B cell (primary cell): ENCODE measurements at regions not wholly inside any gene's neighbourhood (a gene's known extent, or its start where the extent isn't known, plus 50 kb on each side); places are given as distances from the start of the nearest gene placed in this dataset.

Experiments
- ATAC-seq: fragments of 200-7000 bp; cut with Tn5 transposase; one replicate; pipeline ENCODE4 v1.10.0; 2021; ENCODE audit warnings: low read depth, mild to moderate bottlenecking, moderate number of reproducible peaks, moderate library complexity
- CTCF ChIA-PET: fragments of 350-600 bp; sonication (Branson Sonifier 250); formaldehyde crosslinking; loops from one replicate; lab custom pipeline; 2021; ENCODE audit warnings: antibody characterized with exemption, inconsistent platforms; lab: Charles Lee
- POLR2A ChIA-PET: fragments of 350-600 bp; sonication (Branson Sonifier 250); formaldehyde crosslinking; loops from one replicate; lab custom pipeline; 2021; ENCODE audit warnings: antibody characterized with exemption; lab: Charles Lee
- DNase-seq: peaks from one replicate; pipeline ENCODE4 v3.0.0; 2013
- H2AFZ ChIP-seq: 2 replicates; pipeline ENCODE4 v1.6.1; 2012; ENCODE audit warnings: mild to moderate bottlenecking, low read depth, low read length; ENCODE audit not compliant: insufficient read depth, poor library complexity, severe bottlenecking
- H3K27ac ChIP-seq, 2 donors: 1 replicate in 1 of 2; 2 replicates in 1 of 2; pipeline ENCODE4 v1.5.1; 2012 to 2013; ENCODE audit warnings: low read length in 2 of 2, mild to moderate bottlenecking in 2 of 2, moderate library complexity in 1 of 2
- H3K27me3 ChIP-seq, 4 experiments: fragments of 200-600 bp in 1 of 4; sonication (generic) in 1 of 4; replicated peaks in 1 of 4; 1 replicate in 2 of 4; 2 replicates in 2 of 4; pipeline versions ENCODE4 v1.6.1 to v1.7.0; 2013 to 2016; ENCODE audit warnings: low read length in 3 of 4, mild to moderate bottlenecking in 2 of 4, mixed read lengths in 1 of 4, moderate library complexity in 1 of 4; ENCODE audit not compliant: insufficient read depth in 4 of 4, control insufficient read depth in 3 of 4; ENCODE audit errors: control extremely low read depth in 1 of 4
- H3K36me3 ChIP-seq, 2 experiments: replicated peaks in 1 of 2; 1 replicate in 1 of 2; 2 replicates in 1 of 2; pipeline versions ENCODE4 v1.6.1 to v1.7.1; 2013; ENCODE audit warnings: low read length in 1 of 2; ENCODE audit not compliant: insufficient read depth in 2 of 2, control insufficient read depth in 1 of 2; ENCODE audit errors: control extremely low read depth in 1 of 2, extremely low read depth in 1 of 2
- H3K4me1 ChIP-seq, 2 donors: fragments of 200-600 bp in 1 of 2; sonication (generic) in 1 of 2; 1 replicate in 1 of 2; 2 replicates in 1 of 2; pipeline versions ENCODE4 v1.5.1 to v1.6.1; 2013 to 2017; ENCODE audit warnings: low read length in 2 of 2; ENCODE audit not compliant: control insufficient read depth in 2 of 2, insufficient read depth in 2 of 2
- H3K4me2 ChIP-seq: replicated peaks from 2 replicates; pipeline ENCODE3; 2012; ENCODE audit warnings: mild to moderate bottlenecking, low read depth, low read length; ENCODE audit not compliant: poor library complexity, severe bottlenecking
- H3K4me3 ChIP-seq, 5 experiments: fragments of 200-600 bp in 1 of 5; sonication (generic) in 1 of 5; 1 replicate in 3 of 5; 2 replicates in 2 of 5; pipeline versions ENCODE4 v1.5.1 to v1.7.0; 2011 to 2016; ENCODE audit warnings: low read length in 4 of 5, mild to moderate bottlenecking in 4 of 5, low read depth in 2 of 5, control low read depth in 1 of 5, moderate library complexity in 1 of 5; ENCODE audit not compliant: insufficient read depth in 1 of 5; ENCODE audit errors: control extremely low read depth in 1 of 5, extremely low read depth in 1 of 5
- H3K79me2 ChIP-seq: fragments of 200-600 bp; sonication (generic); one replicate; pipeline ENCODE4 v1.6.0; 2016; ENCODE audit warnings: low read length; ENCODE audit not compliant: control insufficient read depth, insufficient read depth
- H3K9ac ChIP-seq: fragments of 200-600 bp; sonication (generic); 2 replicates; pipeline ENCODE4 v1.6.1; 2017; ENCODE audit warnings: mild to moderate bottlenecking, low read length, moderate library complexity
- H3K9me3 ChIP-seq, 3 donors: one replicate each; pipeline versions ENCODE4 v1.6.1 to v1.7.1; 2013; ENCODE audit warnings: low read length in 2 of 3; ENCODE audit not compliant: control insufficient read depth in 2 of 3, insufficient read depth in 1 of 3; ENCODE audit errors: control extremely low read depth in 1 of 3
- H4K20me1 ChIP-seq: 2 replicates; pipeline ENCODE4 v1.6.0; 2012; ENCODE audit warnings: mild to moderate bottlenecking, low read length; ENCODE audit not compliant: insufficient read depth, control insufficient read depth, poor library complexity, severe bottlenecking
- H3K27ac Mint-ChIP-seq: one replicate; pipeline ENCODE4 v1.8.0; 2021; ENCODE audit warnings: mixed read lengths
- H3K27me3 Mint-ChIP-seq: one replicate; pipeline ENCODE4 v1.8.0; 2021; ENCODE audit warnings: mixed read lengths
- H3K4me1 Mint-ChIP-seq: one replicate; pipeline ENCODE4 v1.8.0; 2021; ENCODE audit warnings: mixed read lengths
- H3K4me3 Mint-ChIP-seq: one replicate; pipeline ENCODE4 v1.8.0; 2021; ENCODE audit warnings: mixed read lengths
- H3K9me3 Mint-ChIP-seq: one replicate; pipeline ENCODE4 v1.8.0; 2022; ENCODE audit warnings: mixed read lengths; ENCODE audit not compliant: insufficient read depth
- CTCF ChIP-seq: fragments of 200-600 bp; IDR thresholded peaks from one replicate; pipeline ENCODE4 v1.8.0; 2022; ENCODE audit warnings: antibody characterized with exemption, mild to moderate bottlenecking
- EZH2 ChIP-seq: IDR thresholded peaks from 2 replicates; pipeline ENCODE4 v1.6.1; 2012; ENCODE audit warnings: borderline replicate concordance, low read depth, mild to moderate bottlenecking, moderate library complexity, low read length; ENCODE audit not compliant: insufficient read depth, poor library complexity, severe bottlenecking
- WGBS: methylation state at CpG from one replicate; pipeline ENCODE4 v1.1.5; 2013; ENCODE audit warnings: missing lambda C conversion rate; ENCODE audit not compliant: insufficient coverage; 5-methylcytosine and 5-hydroxymethylcytosine counted together
- intact Hi-C: fragments of 100-400 bp; cut with micrococcal nuclease; formaldehyde crosslinking; loops from one replicate; pipeline ENCODE4 v1.10.0; 2022

DNA sequence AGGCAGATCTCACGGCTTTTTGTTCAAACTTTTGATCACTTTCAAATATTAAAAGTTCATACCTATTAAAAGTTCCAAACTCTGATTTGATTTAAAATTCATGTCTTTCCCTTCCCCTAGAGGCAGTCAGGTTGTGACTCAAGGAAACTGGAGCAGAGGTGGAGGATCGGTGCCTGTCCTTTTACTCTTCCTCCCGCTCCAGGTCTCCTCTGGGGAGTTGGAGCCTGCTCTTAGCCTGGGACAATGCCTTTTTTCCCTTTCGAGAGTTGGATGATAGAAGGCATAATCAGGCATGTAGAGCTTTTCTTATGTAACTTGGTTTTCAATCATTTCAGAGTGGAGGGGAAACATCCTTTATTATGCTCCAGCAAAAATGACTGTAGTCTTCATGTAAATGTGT lies 1706.1 kb upstream of the CELF4 start:
- H3K9ac ChIP-seq: no peak overlapping the region
- ATAC-seq (no peak), DNase-seq (no peak)
- WGBS: no CpG with 5 or more reads among the region's 4 CpGs
- H3K4me2 ChIP-seq: no peak overlapping the region
- H3K27me3 ChIP-seq: no peaks in the 10 kb centered on the region
- Mint-ChIP-seq H3K4me3 (no peak overlapping the region), H3K27me3 (no peaks in the 10 kb centered on the region), H3K27ac (no peak overlapping the region), H3K4me1 (no peaks in the 10 kb centered on the region), H3K9me3 (no peaks in the 10 kb centered on the region)
- ChIA-PET CTCF (no interaction called here), POLR2A (no interaction called here)
- H3K9me3 ChIP-seq: peaks cover 0 to 4% (median 0%) of the 10 kb centered on the region in 3 donors
- H3K36me3 ChIP-seq: no peaks in the 10 kb centered on the region
- no peak overlapping the region for H2AFZ ChIP-seq
- H3K4me1 ChIP-seq: no peaks in the 10 kb centered on the region
- no peak overlapping the region for H3K4me3 ChIP-seq
- no peaks in the 10 kb centered on the region for H3K79me2 ChIP-seq
- H4K20me1 ChIP-seq: no peaks in the 10 kb centered on the region
- no peak overlapping the region for H3K27ac ChIP-seq
- intact Hi-C loops: no loop called here
- no peak for TF ChIP-seq EZH2
- TF ChIP-seq CTCF: no peak

- Mint-ChIP-seq H3K9me3 (peaks cover 10% of the 10 kb centered on the region), H3K27me3 (no peaks in the 10 kb centered on the region), H3K4me1 (no peaks in the 10 kb centered on the region), H3K27ac (no peak overlapping the region), H3K4me3 (no peak overlapping the region)
- ChIA-PET CTCF (no interaction called here), POLR2A (no interaction called here)
- no peaks in the 10 kb centered on the region for H3K36me3 ChIP-seq
- H3K9ac ChIP-seq: no peak overlapping the region
- H4K20me1 ChIP-seq: no peaks in the 10 kb centered on the region
- intact Hi-C loops: no loop called here
- peaks cover 0 to 3% (median 0%) of the 10 kb centered on the region in 3 donors for H3K9me3 ChIP-seq
- no peaks in the 10 kb centered on the region for H3K4me1 ChIP-seq
- H3K27me3 ChIP-seq: no peaks in the 10 kb centered on the region
- no peak overlapping the region for H3K27ac ChIP-seq
- WGBS: no CpG with 5 or more reads among the region's 1 CpG
- no peak for ATAC-seq
- no peak for DNase-seq
- TF ChIP-seq CTCF (no peak), EZH2 (no peak)
- no peak overlapping the region for H2AFZ ChIP-seq
- H3K4me3 ChIP-seq: no peak overlapping the region
- H3K4me2 ChIP-seq: no peak overlapping the region
- no peaks in the 10 kb centered on the region for H3K79me2 ChIP-seq
Measured at GRCh38 chr18:39260565-39260964, 1695.0 kb upstream of the CELF4 start.
